GM12878 (cell line): ENCODE measurements at regions not wholly inside any gene's neighbourhood (a gene's known extent, or its start where the extent isn't known, plus 50 kb on each side); places are given as distances from the start of the nearest gene placed in this dataset.
"Not testable (repeated sequence)": the region's sequence is repeated elsewhere in the genome, so short reads cannot be mapped to it uniquely, and the experiment has no call there.

Source experiments
- ATAC-seq: fragments of 200-7000 bp; cut with Tn5 transposase; 3 replicates; pipeline ENCODE4 v1.9.1; 2020; ENCODE audit warnings: mild to moderate bottlenecking, moderate library complexity
- BruUV-seq: library from RNA; stranded (reverse); fragments of 400-500 nt; replicated peaks from 2 replicates; lab custom pipeline; 2021; lab: Mats Ljungman, UMichigan
- CTCF ChIA-PET: fragments of 300-600 bp; sonication (Branson Sonifier 250); formaldehyde crosslinking; extraction: SDS; loops from one replicate; lab custom pipeline; 2021; ENCODE audit warnings: inconsistent platforms; lab: Yijun Ruan, JAX
- POLR2A ChIA-PET: fragments of 350-600 bp; formaldehyde crosslinking; extraction: SDS; loops from one replicate; lab custom pipeline; 2021; ENCODE audit warnings: inconsistent platforms; lab: Charles Lee
- RAD21 ChIA-PET: fragments of 300-600 bp; sonication (Branson Sonifier 250); formaldehyde crosslinking; loops from one replicate; lab custom pipeline; 2023; ENCODE audit warnings: antibody characterized with exemption; ENCODE audit not compliant: unreplicated experiment; lab: Charles Lee
- SMC1A ChIA-PET: fragments of 300-600 bp; sonication (Branson Sonifier 250); formaldehyde crosslinking; loops from one replicate; lab custom pipeline; 2023; ENCODE audit not compliant: unreplicated experiment, uncharacterized antibody; lab: Charles Lee
- DNase-seq: peaks from one replicate; pipeline ENCODE4 v3.0.0-alpha.2; 2011; ENCODE audit warnings: low read depth, low spot score
- FAIRE-seq: peaks from 3 replicates; lab custom pipeline; 2011; peaks lifted over from hg19 to GRCh38; lab: Jason Lieb, UNC
- H2AFZ ChIP-seq: 2 replicates; pipeline ENCODE4 v1.6.0; 2011; ENCODE audit warnings: low read depth, low read length, control low read depth; ENCODE audit not compliant: control insufficient read depth
- H3K27ac ChIP-seq: 2 replicates; pipeline ENCODE4 v1.5.1; 2011; ENCODE audit warnings: control low read depth; ENCODE audit not compliant: control insufficient read depth, insufficient read depth
- H3K27me3 ChIP-seq, 2 experiments: replicated peaks in 1 of 2; 2 replicates each; pipeline versions ENCODE4 v1.6.0 to v1.6.1; 2011; ENCODE audit warnings: low read length in 1 of 2; ENCODE audit not compliant: control insufficient read depth in 2 of 2, insufficient read depth in 2 of 2
- H3K36me3 ChIP-seq, 2 experiments: 2 replicates each; pipeline ENCODE4 v1.5.1; 2011; ENCODE audit warnings: low read length in 1 of 2; ENCODE audit not compliant: control insufficient read depth in 2 of 2, insufficient read depth in 2 of 2
- H3K4me1 ChIP-seq: 2 replicates; pipeline ENCODE4 v1.6.1; 2011; ENCODE audit warnings: mild to moderate bottlenecking, low read length, moderate library complexity, mixed read lengths; ENCODE audit not compliant: control insufficient read depth, insufficient read depth
- H3K4me2 ChIP-seq: 2 replicates; pipeline ENCODE4 v1.6.0; 2011; ENCODE audit warnings: control low read depth; ENCODE audit not compliant: control insufficient read depth, insufficient read depth
- H3K4me3 ChIP-seq: fragments of 200-600 bp; sonication (generic); 2 replicates; pipeline ENCODE4 v1.5.1; 2016
- H3K79me2 ChIP-seq: 2 replicates; pipeline ENCODE4 v1.6.0; 2011; ENCODE audit warnings: low read length; ENCODE audit not compliant: control insufficient read depth, insufficient read depth
- H3K9ac ChIP-seq: 2 replicates; pipeline ENCODE4 v1.8.0; 2011; ENCODE audit warnings: low read length, control low read depth, mixed read lengths; ENCODE audit not compliant: control insufficient read depth, insufficient read depth
- H3K9me3 ChIP-seq: replicated peaks from 3 replicates; pipeline ENCODE4 v1.5.1; 2011; ENCODE audit warnings: mild to moderate bottlenecking, low read length; ENCODE audit not compliant: control insufficient read depth, insufficient read depth
- H4K20me1 ChIP-seq: 2 replicates; pipeline ENCODE4 v1.6.0; 2011; ENCODE audit not compliant: control insufficient read depth, insufficient read depth
- ATF7 ChIP-seq: fragments of 450-650 bp; IDR thresholded peaks from 2 replicates; pipeline ENCODE4 v1.6.1; 2016; ENCODE audit warnings: low read depth, mild to moderate bottlenecking
- E4F1 ChIP-seq: fragments of 450-650 bp; IDR thresholded peaks from 2 replicates; pipeline ENCODE4 v1.6.1; 2018; ENCODE audit warnings: borderline replicate concordance, mild to moderate bottlenecking; ENCODE audit not compliant: partially characterized antibody
- GATAD2B ChIP-seq: fragments of 450-650 bp; conservative IDR thresholded peaks from 2 replicates; pipeline ENCODE4 v1.6.1; 2017; ENCODE audit warnings: low read depth, mild to moderate bottlenecking, moderate library complexity
- MTA2 ChIP-seq: fragments of 450-650 bp; IDR thresholded peaks from 2 replicates; pipeline ENCODE4 v1.6.1; 2016; ENCODE audit warnings: low read depth, mild to moderate bottlenecking, moderate library complexity
- NR2C1 ChIP-seq: fragments of 450-650 bp; IDR thresholded peaks from 2 replicates; pipeline ENCODE4 v1.6.1; 2017; ENCODE audit warnings: antibody characterized with exemption, mild to moderate bottlenecking, moderate library complexity
- RAD51 ChIP-seq: fragments of 450-650 bp; IDR thresholded peaks from 2 replicates; pipeline ENCODE4 v1.6.1; 2016; ENCODE audit warnings: moderate library complexity, mild to moderate bottlenecking, inconsistent platforms
- SMAD1 ChIP-seq: fragments of 450-650 bp; IDR thresholded peaks from 2 replicates; pipeline ENCODE4 v1.6.1; 2018; ENCODE audit warnings: mild to moderate bottlenecking, low read depth; ENCODE audit not compliant: partially characterized antibody
- ZNF592 ChIP-seq: fragments of 450-650 bp; IDR thresholded peaks from 2 replicates; pipeline ENCODE4 v1.6.1; 2017; ENCODE audit warnings: mild to moderate bottlenecking, moderate library complexity
- WGBS: methylation state at CpG from one replicate; pipeline ENCODE4 v1.1.6; 2016; ENCODE audit warnings: low lambda C conversion rate; ENCODE audit not compliant: insufficient replicate concordance, insufficient coverage; ENCODE audit errors: missing lambda C conversion rate; 5-methylcytosine and 5-hydroxymethylcytosine counted together
- in situ Hi-C: fragments of 300-500 bp; cut with MboI; formaldehyde crosslinking; loops from 9 replicates; pipeline ENCODE4 v1.14.3; 2018; ENCODE audit warnings: mixed read lengths
- intact Hi-C: fragments of 100-400 bp; cut with micrococcal nuclease; formaldehyde crosslinking; loops from one replicate; pipeline ENCODE4 v1.14.2; 2022; ENCODE audit not compliant: unreplicated experiment

- TF ChIP-seq SMAD1 = no peak
- TF ChIP-seq GATAD2B = no peak
These were observed 206.6 kb downstream of the SPRY1 start (continued) for GRCh38 chr4:123603165-123603564.

- H3K9me3 ChIP-seq, H3K4me3 ChIP-seq, DNase-seq, H3K27me3 ChIP-seq, H3K27ac ChIP-seq, H3K4me1 ChIP-seq, H3K79me2 ChIP-seq, H4K20me1 ChIP-seq, H2AFZ ChIP-seq, H3K9ac ChIP-seq, H3K36me3 ChIP-seq, BruUV-seq, in situ Hi-C loops, H3K4me2 ChIP-seq, POLR2A ChIA-PET, FAIRE-seq: not testable (repeated sequence)
- CTCF ChIA-PET = interaction anchor here (1.8 to 2.2 kb wide), 2 partner anchors 12 to 43 kb away, joined by 7 to 8 read pairs; no protein-coding TSS in a partner anchor
- TF ChIP-seq MTA2 (peak; percentile 41; the same call in 1 of the 2 replicates), ATF7 (0 out of 2 replicates have a peak, but pooled peaks have one; percentile 35), NR2C1 (0 out of 2 replicates have a peak, but pooled peaks have one; percentile 6)
- SMC1A ChIA-PET = interaction anchor here (2.2 to 3.2 kb wide), 2 partner anchors 7 to 12 kb away, joined by 5 to 11 read pairs; no protein-coding TSS in a partner anchor
- RAD21 ChIA-PET = interaction anchor here (1.1 to 1.6 kb wide), 2 partner anchors 17 to 29 kb away, joined by 3 to 7 read pairs; no protein-coding TSS in a partner anchor
- intact Hi-C loops = loop anchor here (2.0 kb wide), 1 partner anchor 17 kb away; no protein-coding TSS in a partner anchor
- ATAC-seq = peak; percentile 55
- WGBS = 20% methylated on average over 4 of the region's 4 CpGs
These were observed 209.2 kb downstream of the SPRY1 start for GRCh38 chr4:123605797-123606196.

- POLR2A ChIA-PET = no interaction called here
- Histone ChIP-seq H3K9ac (no peak overlapping the region), H3K79me2 (no peaks in the 10 kb centered on the region), H3K27ac (no peak overlapping the region), H3K36me3 (no peaks in the 10 kb centered on the region), H4K20me1 (no peaks in the 10 kb centered on the region), H3K4me2 (no peak overlapping the region), H2AFZ (no peak overlapping the region), H3K4me3 (no peak overlapping the region), H3K4me1 (no peaks in the 10 kb centered on the region), H3K27me3 (no peaks in the 10 kb centered on the region), H3K9me3 (no peaks in the 10 kb centered on the region; the same call in 2 of the 3 replicates)
- in situ Hi-C loops (no loop called here), intact Hi-C loops (loop anchor here (2.0 kb wide), 1 partner anchor 18 kb away; no protein-coding TSS in a partner anchor)
- ATAC-seq = peak; percentile 12; the same call in 2 of the 3 replicates
- 42% methylated on average over 2 of the region's 2 CpGs for WGBS
- SMC1A ChIA-PET = interaction anchor here (1.1 to 3.2 kb wide), 5 partner anchors 8 to 207 kb away, joined by 3 to 11 read pairs (median 4); no protein-coding TSS in a partner anchor
- no TSS peak for BruUV-seq
- CTCF ChIA-PET = interaction anchor here (1.8 to 2.2 kb wide), 2 partner anchors 11 to 43 kb away, joined by 7 to 8 read pairs; no protein-coding TSS in a partner anchor
- RAD21 ChIA-PET = interaction anchor here (1.1 to 1.6 kb wide), 2 partner anchors 17 to 30 kb away, joined by 3 to 7 read pairs; no protein-coding TSS in a partner anchor
- DNase-seq = no peak
- FAIRE-seq = no peak
- TF ChIP-seq ZNF592 = no peak
- TF ChIP-seq RAD51 = no peak
- TF ChIP-seq E4F1 = no peak
These were observed 209.7 kb downstream of the SPRY1 start for GRCh38 chr4:123606336-123606735.
